Activated naive CD4-positive, alpha-beta T cell treated with anti-CD3 and anti-CD28 coated beads for 36 hours (primary cell): ENCODE measurements at regions not wholly inside any gene's neighbourhood (a gene's known extent, or its start where the extent isn't known, plus 50 kb on each side); places are given as distances from the start of the nearest gene placed in this dataset.

Experiments used
- CTCF ChIA-PET: fragments of 350-600 bp; sonication (Branson Sonifier 250); formaldehyde crosslinking; loops from one replicate; lab custom pipeline; 2021; ENCODE audit warnings: antibody characterized with exemption; lab: Charles Lee
- DNase-seq: peaks from one replicate; pipeline ENCODE4 v3.0.0-alpha.2; 2020
- H3K27ac Mint-ChIP-seq: one replicate; pipeline ENCODE4 v1.8.0; 2021; ENCODE audit warnings: mild to moderate bottlenecking, mixed read lengths
- H3K27me3 Mint-ChIP-seq: one replicate; pipeline ENCODE4 v1.8.0; 2021; ENCODE audit warnings: low read depth, mixed read lengths
- H3K36me3 Mint-ChIP-seq: one replicate; pipeline ENCODE4 v1.8.0; 2021; ENCODE audit warnings: low read depth, mixed read lengths
- H3K4me1 Mint-ChIP-seq: one replicate; pipeline ENCODE4 v1.8.0; 2021; ENCODE audit warnings: low read depth, mixed read lengths
- H3K4me3 Mint-ChIP-seq: one replicate; pipeline ENCODE4 v1.8.0; 2021; ENCODE audit warnings: mild to moderate bottlenecking, moderate library complexity, mixed read lengths
- H3K9me3 Mint-ChIP-seq: one replicate; pipeline ENCODE4 v1.8.0; 2021; ENCODE audit warnings: mixed read lengths
- intact Hi-C: fragments of 100-400 bp; cut with micrococcal nuclease; formaldehyde crosslinking; loops from one replicate; pipeline ENCODE4 v1.15.1; 2023

DNA sequence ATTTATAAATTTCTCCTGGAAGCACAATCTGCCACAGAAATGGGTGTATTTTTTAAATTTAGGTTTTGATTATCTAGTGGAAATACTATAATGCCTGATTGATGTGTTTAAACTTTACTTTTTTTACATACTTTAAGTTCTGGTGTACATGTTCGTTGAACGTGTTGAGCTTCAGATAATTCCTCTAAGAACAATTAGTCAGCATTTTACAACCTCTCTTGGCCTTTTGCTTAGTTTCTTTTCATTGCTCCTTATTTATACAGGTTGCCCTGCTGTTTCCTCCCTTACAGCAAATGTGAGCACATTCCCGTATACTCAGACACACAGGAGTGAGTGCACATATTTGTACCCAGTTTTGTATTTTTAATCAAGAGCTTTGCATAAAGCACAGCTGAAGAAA lies 1038.9 kb downstream of the BRINP3 start:
- CTCF ChIA-PET: no interaction called here
- intact Hi-C loops: no loop called here
- Mint-ChIP-seq H3K27me3 (no peaks in the 10 kb centered on the region), H3K4me3 (no peak overlapping the region), H3K4me1 (no peaks in the 10 kb centered on the region), H3K27ac (no peak overlapping the region), H3K36me3 (no peaks in the 10 kb centered on the region), H3K9me3 (peaks cover 1% of the 10 kb centered on the region)
- DNase-seq: no peak

DNA sequence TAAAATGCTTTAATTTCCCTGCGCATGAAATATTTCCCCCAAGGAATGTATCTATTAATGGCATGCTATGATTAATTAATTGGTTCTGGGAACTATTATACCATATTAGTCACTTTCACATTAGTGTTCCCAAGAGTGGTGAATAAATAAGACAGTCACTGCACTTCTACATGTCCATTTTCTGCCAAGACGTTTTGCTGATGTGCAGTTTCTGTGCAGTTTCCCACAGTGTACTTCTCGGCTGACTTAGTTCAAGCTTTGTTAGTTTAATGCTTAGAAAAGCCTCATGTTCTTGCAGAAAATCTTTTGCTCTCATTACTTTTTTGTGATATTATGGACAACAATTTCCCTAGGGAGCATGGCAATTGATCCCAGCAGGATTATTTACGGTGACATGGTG lies 1014.5 kb downstream of the BRINP3 start:
- Mint-ChIP-seq H3K4me1 (no peaks in the 10 kb centered on the region), H3K27me3 (no peaks in the 10 kb centered on the region), H3K4me3 (no peak overlapping the region), H3K9me3 (peaks cover 15% of the 10 kb centered on the region), H3K36me3 (no peaks in the 10 kb centered on the region), H3K27ac (no peak overlapping the region)
- intact Hi-C loops: no loop called here
- CTCF ChIA-PET: no interaction called here
- no peak for DNase-seq

DNA sequence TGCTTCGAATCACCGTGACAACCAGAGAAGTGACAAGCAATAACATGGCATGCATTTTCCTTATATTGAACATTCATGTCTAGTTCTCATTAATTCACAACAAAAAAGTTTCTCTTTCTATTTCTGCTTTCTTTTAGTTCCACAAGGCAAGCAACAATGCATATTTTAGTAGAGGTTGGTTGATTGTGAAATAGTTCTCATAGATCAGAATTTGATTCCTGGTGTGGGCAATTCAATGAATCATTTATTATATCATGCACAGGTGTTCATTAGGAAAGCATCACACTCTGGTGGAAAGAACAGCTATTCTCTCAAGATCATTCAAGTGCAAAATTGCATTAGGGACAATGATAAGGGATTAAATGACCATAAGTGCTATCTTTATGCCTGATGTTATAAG lies 980.9 kb downstream of the BRINP3 start:
- no peak for DNase-seq
- intact Hi-C loops: no loop called here
- Mint-ChIP-seq H3K27ac (no peak overlapping the region), H3K9me3 (peaks cover 2% of the 10 kb centered on the region), H3K4me3 (no peak overlapping the region), H3K36me3 (no peaks in the 10 kb centered on the region), H3K27me3 (no peaks in the 10 kb centered on the region), H3K4me1 (no peaks in the 10 kb centered on the region)
- CTCF ChIA-PET: no interaction called here

DNA sequence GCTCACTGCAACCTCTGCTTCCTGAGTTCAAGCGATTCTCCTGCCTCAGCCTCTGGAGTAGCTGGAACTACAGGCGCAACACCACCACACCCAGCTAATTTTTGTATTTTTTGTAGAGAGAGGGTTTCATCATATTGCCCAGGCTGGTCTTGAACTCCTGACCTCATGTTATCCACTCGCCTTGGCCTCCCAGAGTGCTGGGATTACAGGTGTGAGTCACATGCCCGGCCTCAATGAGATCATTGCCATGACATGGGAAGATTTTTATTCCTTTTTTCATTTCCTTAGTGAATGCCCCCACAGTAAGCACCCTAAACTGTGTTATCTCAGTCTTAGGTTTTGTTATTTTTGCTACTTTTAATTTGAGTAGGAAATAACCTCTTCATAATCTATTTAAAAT lies 977.9 kb downstream of the BRINP3 start:
- Mint-ChIP-seq H3K27ac (no peak overlapping the region), H3K36me3 (no peaks in the 10 kb centered on the region), H3K9me3 (no peaks in the 10 kb centered on the region), H3K4me1 (no peaks in the 10 kb centered on the region), H3K27me3 (no peaks in the 10 kb centered on the region), H3K4me3 (no peak overlapping the region)
- no peak for DNase-seq
- intact Hi-C loops: no loop called here
- CTCF ChIA-PET: interaction anchor here (0.5 kb wide), 1 partner anchor 206 kb away, joined by 3 read pairs; no protein-coding TSS in a partner anchor

DNA sequence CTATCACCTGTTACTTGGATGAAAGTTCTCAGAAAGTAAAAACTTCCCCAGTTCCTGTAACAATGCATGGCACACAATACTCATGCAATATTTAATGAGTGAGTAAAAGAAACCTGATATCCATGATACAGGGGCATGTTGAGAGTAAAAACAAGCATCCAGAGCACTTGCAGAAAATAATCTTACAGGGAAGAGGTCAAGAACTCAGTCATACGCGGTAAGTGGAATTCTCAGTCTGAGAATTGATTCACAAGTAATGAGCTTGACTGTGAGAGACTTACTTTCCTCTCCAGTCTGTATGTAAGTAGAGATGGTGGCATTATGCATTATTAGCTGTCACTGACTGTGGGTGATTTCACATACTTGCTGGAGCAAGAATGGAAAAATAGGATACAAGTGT lies 976.9 kb downstream of the BRINP3 start:
- no peak for DNase-seq
- no peak overlapping the region for H3K27ac Mint-ChIP-seq
- no peaks in the 10 kb centered on the region for H3K9me3 Mint-ChIP-seq
- H3K4me3 Mint-ChIP-seq: no peak overlapping the region
- H3K4me1 Mint-ChIP-seq: no peaks in the 10 kb centered on the region
- intact Hi-C loops: no loop called here
- H3K36me3 Mint-ChIP-seq: no peaks in the 10 kb centered on the region
- no peaks in the 10 kb centered on the region for H3K27me3 Mint-ChIP-seq
- CTCF ChIA-PET: interaction anchor here (0.6 kb wide), 1 partner anchor 1088 kb away, joined by 3 read pairs; no protein-coding TSS in a partner anchor

DNA sequence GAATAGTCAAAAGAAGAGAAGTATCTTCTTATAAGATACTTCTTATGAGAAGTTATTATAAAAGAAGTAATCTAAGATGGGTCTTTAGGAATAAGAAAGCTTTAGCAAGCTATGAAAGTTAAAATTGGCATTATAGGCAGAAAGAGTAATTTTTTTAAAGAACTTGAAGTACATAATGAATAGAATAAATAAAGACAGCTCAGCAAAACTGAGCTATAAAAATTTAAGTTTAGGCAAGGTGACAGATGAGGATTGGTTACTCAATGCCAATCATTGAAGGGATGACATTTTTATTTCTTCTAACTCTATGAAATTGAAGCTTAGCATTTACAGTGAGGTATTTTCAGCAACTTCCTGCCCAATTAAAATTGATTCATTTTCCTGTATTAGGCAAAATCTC lies 966.8 kb downstream of the BRINP3 start:
- no peak overlapping the region for H3K27ac Mint-ChIP-seq
- intact Hi-C loops: no loop called here
- H3K36me3 Mint-ChIP-seq: no peaks in the 10 kb centered on the region
- H3K4me1 Mint-ChIP-seq: no peaks in the 10 kb centered on the region
- no peaks in the 10 kb centered on the region for H3K27me3 Mint-ChIP-seq
- CTCF ChIA-PET: interaction anchor here (0.6 kb wide), 1 partner anchor 110 kb away, joined by 3 read pairs; no protein-coding TSS in a partner anchor
- no peak overlapping the region for H3K4me3 Mint-ChIP-seq
- DNase-seq: no peak
- peaks cover 12% of the 10 kb centered on the region for H3K9me3 Mint-ChIP-seq

DNA sequence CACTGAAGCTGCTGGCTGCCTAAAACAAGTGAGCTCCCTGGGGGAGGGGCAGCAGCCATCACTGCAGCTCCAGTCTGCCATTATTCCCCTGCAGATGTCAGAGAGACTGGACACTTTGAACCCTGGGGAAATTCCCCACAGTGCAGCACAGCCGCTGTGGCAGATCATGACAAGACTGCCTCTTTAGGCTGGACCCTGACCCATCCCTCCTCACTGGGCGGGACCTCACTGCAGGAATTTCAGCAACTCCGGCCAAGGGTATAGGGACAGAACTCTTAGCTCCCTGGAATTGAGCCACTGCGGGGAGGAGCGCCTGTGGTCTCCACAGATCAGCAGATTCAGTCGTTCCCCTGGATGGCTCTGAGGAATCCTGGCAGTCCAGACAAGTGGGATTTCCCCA lies 964.6 kb downstream of the BRINP3 start:
- Mint-ChIP-seq H3K27ac (no peak overlapping the region), H3K27me3 (no peaks in the 10 kb centered on the region), H3K9me3 (peaks cover 12% of the 10 kb centered on the region), H3K4me3 (no peak overlapping the region), H3K4me1 (no peaks in the 10 kb centered on the region), H3K36me3 (no peaks in the 10 kb centered on the region)
- intact Hi-C loops: no loop called here
- CTCF ChIA-PET: no interaction called here
- DNase-seq: no peak

DNA sequence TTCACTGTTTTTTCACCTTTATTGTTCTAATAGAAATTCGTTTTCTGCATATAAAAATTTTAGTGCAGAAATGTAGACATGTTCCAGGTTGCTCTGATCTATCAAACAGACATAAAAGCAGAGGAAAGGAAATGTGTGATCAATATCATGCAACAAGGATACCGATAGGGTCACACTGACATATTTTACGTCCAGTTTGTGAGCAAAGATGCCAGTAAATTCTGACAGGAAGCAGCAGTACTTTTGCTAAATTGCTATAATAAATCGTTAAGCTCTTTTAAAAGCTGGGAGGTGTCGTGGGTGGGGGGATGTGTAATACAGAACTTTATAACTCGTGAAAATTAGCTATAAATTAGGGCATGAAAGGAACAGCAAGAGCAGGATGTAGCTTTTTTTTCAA lies 955.2 kb downstream of the BRINP3 start:
- peaks cover 8% of the 10 kb centered on the region for H3K9me3 Mint-ChIP-seq
- H3K36me3 Mint-ChIP-seq: no peaks in the 10 kb centered on the region
- CTCF ChIA-PET: no interaction called here
- no peak overlapping the region for H3K27ac Mint-ChIP-seq
- intact Hi-C loops: no loop called here
- no peak for DNase-seq
- no peaks in the 10 kb centered on the region for H3K4me1 Mint-ChIP-seq
- H3K4me3 Mint-ChIP-seq: no peak overlapping the region
- H3K27me3 Mint-ChIP-seq: no peaks in the 10 kb centered on the region

DNA sequence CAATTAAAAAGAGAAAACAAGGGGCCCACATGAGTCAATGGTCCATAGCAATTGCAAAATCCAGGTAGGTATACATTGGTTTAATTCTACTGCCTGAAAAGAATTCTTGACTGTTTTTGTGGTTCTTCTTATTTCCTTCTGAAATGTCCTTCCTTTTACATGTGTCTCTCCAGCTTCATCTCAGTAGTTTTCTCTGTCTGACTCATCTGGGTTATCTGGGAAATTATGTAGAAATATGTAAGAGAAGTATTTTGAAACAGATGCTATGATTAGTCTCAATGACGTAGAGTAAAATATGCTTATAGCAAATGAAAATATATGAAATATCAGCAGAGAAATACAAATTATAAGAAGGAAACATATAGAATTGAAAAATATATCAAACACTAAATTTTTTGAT lies 953.2 kb downstream of the BRINP3 start:
- Mint-ChIP-seq H3K27me3 (no peaks in the 10 kb centered on the region), H3K9me3 (peaks cover 5% of the 10 kb centered on the region), H3K27ac (no peak overlapping the region), H3K36me3 (no peaks in the 10 kb centered on the region), H3K4me3 (no peak overlapping the region), H3K4me1 (no peaks in the 10 kb centered on the region)
- intact Hi-C loops: no loop called here
- CTCF ChIA-PET: no interaction called here
- DNase-seq: no peak

DNA sequence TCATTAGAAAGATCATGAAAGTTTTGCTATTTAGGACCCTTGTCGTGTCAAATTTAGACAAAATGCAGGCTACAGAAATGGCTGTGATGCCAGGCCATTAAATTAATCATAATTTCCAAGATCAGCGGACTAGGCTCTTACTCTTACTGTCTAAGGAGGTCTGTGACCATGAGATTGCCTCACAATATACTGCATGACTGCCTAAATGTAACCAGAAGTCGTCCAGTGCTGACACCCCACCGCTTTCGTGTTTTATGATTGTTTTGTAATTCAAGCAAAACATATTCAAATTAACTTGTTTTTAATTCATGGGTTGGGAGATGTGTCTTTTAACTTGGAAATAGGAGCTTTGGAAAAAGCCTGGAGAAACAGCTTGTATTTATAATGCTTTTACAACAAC lies 947.5 kb downstream of the BRINP3 start:
- no peaks in the 10 kb centered on the region for H3K36me3 Mint-ChIP-seq
- CTCF ChIA-PET: no interaction called here
- DNase-seq: no peak
- no peak overlapping the region for H3K27ac Mint-ChIP-seq
- H3K4me3 Mint-ChIP-seq: no peak overlapping the region
- H3K4me1 Mint-ChIP-seq: no peaks in the 10 kb centered on the region
- H3K9me3 Mint-ChIP-seq: peaks cover 8% of the 10 kb centered on the region
- no peaks in the 10 kb centered on the region for H3K27me3 Mint-ChIP-seq
- intact Hi-C loops: no loop called here

DNA sequence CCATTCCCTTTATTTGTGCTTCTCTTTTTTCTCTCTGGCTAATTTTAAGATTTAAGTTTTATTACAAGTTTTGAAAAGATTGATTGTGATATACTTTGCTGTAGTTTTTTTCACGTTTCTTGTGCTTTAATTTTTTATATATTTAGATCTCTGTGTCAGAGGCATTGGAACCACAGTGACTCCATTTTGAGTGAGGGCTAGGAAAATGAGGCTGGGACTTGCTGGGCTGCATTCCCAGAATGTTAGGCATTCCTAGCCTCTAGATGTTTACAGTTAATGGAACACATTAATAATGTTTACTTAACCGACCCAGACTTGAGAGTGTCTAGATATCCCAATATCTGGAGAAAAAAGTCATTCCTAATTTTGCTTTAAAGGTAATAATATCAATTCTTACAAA lies 939.4 kb downstream of the BRINP3 start:
- H3K4me1 Mint-ChIP-seq: no peaks in the 10 kb centered on the region
- H3K9me3 Mint-ChIP-seq: peaks cover 3% of the 10 kb centered on the region
- no peak overlapping the region for H3K27ac Mint-ChIP-seq
- no peaks in the 10 kb centered on the region for H3K36me3 Mint-ChIP-seq
- no peak for DNase-seq
- intact Hi-C loops: no loop called here
- no peak overlapping the region for H3K4me3 Mint-ChIP-seq
- CTCF ChIA-PET: no interaction called here
- no peaks in the 10 kb centered on the region for H3K27me3 Mint-ChIP-seq

DNA sequence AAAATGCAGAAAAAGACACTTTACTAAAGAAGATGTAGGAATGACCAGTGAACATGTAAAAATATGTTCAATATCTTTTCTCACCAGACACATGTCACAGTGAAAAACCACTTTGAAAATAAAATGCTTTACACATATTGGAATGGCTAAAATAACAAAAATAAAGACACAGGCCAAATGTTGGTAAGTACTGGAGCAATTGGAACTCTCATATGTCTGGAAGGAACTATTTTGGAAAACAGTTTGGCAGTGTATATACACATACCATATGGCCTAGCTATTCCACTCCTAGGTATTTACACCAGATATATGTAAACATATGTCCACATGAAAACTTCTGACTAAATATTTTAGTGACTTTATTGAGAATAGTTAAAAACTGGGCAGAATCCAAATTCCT lies 927.2 kb downstream of the BRINP3 start:
- intact Hi-C loops: no loop called here
- no peak for DNase-seq
- H3K36me3 Mint-ChIP-seq: no peaks in the 10 kb centered on the region
- H3K27ac Mint-ChIP-seq: no peak overlapping the region
- H3K27me3 Mint-ChIP-seq: no peaks in the 10 kb centered on the region
- no peaks in the 10 kb centered on the region for H3K4me1 Mint-ChIP-seq
- peaks cover 1% of the 10 kb centered on the region for H3K9me3 Mint-ChIP-seq
- CTCF ChIA-PET: no interaction called here
- H3K4me3 Mint-ChIP-seq: no peak overlapping the region

DNA sequence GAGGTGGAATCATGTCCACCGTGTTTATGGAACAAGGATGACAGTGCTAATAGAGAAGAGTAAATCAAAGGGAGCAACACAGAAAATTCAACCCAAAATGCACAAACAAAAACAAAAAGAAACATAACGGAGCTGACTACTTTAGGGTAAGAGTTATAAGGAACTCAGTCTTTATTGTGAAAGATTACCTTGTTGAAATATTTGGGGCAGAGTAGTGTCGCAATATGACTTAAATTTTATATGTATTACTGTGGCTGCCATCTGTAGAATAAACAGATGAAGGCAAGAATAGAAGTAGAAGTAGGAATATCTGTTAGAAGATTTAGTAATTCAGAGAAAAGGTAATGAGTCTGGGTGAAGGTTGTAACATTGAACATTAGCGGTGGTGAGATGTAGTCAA lies 913.9 kb downstream of the BRINP3 start:
- CTCF ChIA-PET: no interaction called here
- no peaks in the 10 kb centered on the region for H3K4me1 Mint-ChIP-seq
- intact Hi-C loops: no loop called here
- H3K27me3 Mint-ChIP-seq: no peaks in the 10 kb centered on the region
- no peak for DNase-seq
- H3K4me3 Mint-ChIP-seq: no peak overlapping the region
- no peaks in the 10 kb centered on the region for H3K36me3 Mint-ChIP-seq
- H3K27ac Mint-ChIP-seq: no peak overlapping the region
- peaks cover 4% of the 10 kb centered on the region for H3K9me3 Mint-ChIP-seq

DNA sequence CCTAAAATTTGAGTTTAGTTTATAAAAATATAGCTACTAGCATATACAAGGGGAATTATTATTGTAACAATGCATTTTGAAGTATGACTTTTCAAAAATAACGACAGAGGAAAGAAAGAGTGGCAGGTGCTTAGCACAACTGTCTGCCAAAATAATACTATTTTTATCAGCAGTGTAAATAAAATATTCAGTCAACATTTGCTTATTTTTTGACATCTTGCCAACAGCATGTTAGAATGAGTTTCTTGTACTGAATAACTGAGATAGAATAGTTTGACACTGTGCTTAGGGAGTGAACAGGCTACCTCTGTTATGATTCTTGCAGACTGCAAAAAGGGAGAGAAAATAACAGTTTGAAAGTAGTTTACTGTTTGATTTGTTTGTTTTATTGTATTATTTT lies 909.8 kb downstream of the BRINP3 start:
- no peaks in the 10 kb centered on the region for H3K27me3 Mint-ChIP-seq
- H3K9me3 Mint-ChIP-seq: peaks cover 5% of the 10 kb centered on the region
- H3K27ac Mint-ChIP-seq: no peak overlapping the region
- H3K4me3 Mint-ChIP-seq: no peak overlapping the region
- H3K36me3 Mint-ChIP-seq: no peaks in the 10 kb centered on the region
- no peaks in the 10 kb centered on the region for H3K4me1 Mint-ChIP-seq
- intact Hi-C loops: no loop called here
- DNase-seq: no peak
- CTCF ChIA-PET: no interaction called here
